ENCODE measurements at regions not wholly inside any gene's neighbourhood (a gene's known extent, or its start where the extent isn't known, plus 50 kb on each side); places are given as distances from the start of the nearest gene placed in this dataset.

GRCh38 chr18:79585395-79586370 lies 93.9 kb upstream of the CTDP1 start:
- TF ChIP-seq CTCF (IDR thresholded peaks at IDR 0.05) (no peak), POLR2A (IDR thresholded peaks at IDR 0.05) (no peak)
